ENCODE measurements at regions not wholly inside any gene's neighbourhood (a gene's known extent, or its start where the extent isn't known, plus 50 kb on each side); places are given as distances from the start of the nearest gene placed in this dataset.

DNA sequence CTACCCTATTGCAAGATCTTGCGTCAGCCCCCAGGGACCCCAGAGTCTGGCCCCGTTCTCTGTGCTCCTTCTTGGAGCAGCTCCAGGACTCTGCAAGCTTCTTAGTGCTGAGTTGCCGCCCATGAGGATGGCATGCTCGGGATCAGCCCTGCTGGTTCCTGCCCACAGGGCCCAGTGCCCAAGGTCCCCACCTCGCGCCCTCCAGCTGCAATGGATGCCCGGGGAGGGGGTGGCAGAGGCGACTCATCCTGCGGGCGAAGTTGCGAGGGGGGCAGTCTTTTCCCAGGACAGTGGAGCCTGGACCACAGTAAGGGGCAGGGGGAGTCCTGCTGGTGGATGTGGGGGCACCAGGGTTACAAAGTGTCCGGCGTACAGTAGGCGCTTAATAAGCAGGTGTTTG lies 261.9 kb downstream of the BCL2 start:
- TF ChIP-seq, protein P1, sequence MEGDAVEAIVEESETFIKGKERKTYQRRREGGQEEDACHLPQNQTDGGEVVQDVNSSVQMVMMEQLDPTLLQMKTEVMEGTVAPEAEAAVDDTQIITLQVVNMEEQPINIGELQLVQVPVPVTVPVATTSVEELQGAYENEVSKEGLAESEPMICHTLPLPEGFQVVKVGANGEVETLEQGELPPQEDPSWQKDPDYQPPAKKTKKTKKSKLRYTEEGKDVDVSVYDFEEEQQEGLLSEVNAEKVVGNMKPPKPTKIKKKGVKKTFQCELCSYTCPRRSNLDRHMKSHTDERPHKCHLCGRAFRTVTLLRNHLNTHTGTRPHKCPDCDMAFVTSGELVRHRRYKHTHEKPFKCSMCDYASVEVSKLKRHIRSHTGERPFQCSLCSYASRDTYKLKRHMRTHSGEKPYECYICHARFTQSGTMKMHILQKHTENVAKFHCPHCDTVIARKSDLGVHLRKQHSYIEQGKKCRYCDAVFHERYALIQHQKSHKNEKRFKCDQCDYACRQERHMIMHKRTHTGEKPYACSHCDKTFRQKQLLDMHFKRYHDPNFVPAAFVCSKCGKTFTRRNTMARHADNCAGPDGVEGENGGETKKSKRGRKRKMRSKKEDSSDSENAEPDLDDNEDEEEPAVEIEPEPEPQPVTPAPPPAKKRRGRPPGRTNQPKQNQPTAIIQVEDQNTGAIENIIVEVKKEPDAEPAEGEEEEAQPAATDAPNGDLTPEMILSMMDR (IDR thresholded peaks at IDR 0.05): no peak
- no peak for TF ChIP-seq POLR2A (IDR thresholded peaks at IDR 0.05)
